Transverse colon (tissue), 4 donors: ENCODE measurements at regions not wholly inside any gene's neighbourhood (a gene's known extent, or its start where the extent isn't known, plus 50 kb on each side); places are given as distances from the start of the nearest gene placed in this dataset.
"Not testable (repeated sequence)": the region's sequence is repeated elsewhere in the genome, so short reads cannot be mapped to it uniquely, and the experiment has no call there.

Experiments
- DNase-seq: peaks from one replicate; pipeline ENCODE4 v3.0.0-alpha.2; 2019
- H3K27ac ChIP-seq, 4 donors: fragments of 200-600 bp; sonication (generic); 2 replicates each; pipeline ENCODE4 v1.5.1; 2016 to 2018; ENCODE audit warnings: inconsistent platforms in 4 of 4
- H3K27me3 ChIP-seq: fragments of 200-600 bp; sonication (generic); 2 replicates; pipeline ENCODE4 v1.5.1; 2017; ENCODE audit warnings: inconsistent platforms
- H3K36me3 ChIP-seq, 4 donors: fragments of 200-600 bp; sonication (generic); 2 replicates each; pipeline ENCODE4 v1.5.1; 2017 to 2019; ENCODE audit warnings: inconsistent platforms in 4 of 4
- H3K4me1 ChIP-seq, 4 donors: fragments of 200-600 bp; sonication (generic); 2 replicates each; pipeline ENCODE4 v1.5.1; 2017 to 2020; ENCODE audit warnings: inconsistent platforms in 4 of 4
- H3K4me3 ChIP-seq, 4 donors: fragments of 200-600 bp; sonication (generic); 1 replicate in 1 of 4; 2 replicates in 3 of 4; pipeline versions ENCODE4 v1.5.1 to v1.6.1; 2017 to 2019; ENCODE audit warnings: inconsistent platforms in 4 of 4
- H3K9me3 ChIP-seq, 2 donors: fragments of 200-600 bp; sonication (generic); 2 replicates each; pipeline ENCODE4 v1.5.1; 2017 to 2019; ENCODE audit warnings: inconsistent platforms in 2 of 2
- EP300 ChIP-seq: sonication (generic); formaldehyde crosslinking; IDR thresholded peaks from one replicate; pipeline ENCODE4 v1.6.1; 2017; ENCODE audit warnings: antibody characterized with exemption, low read depth
- POLR2A ChIP-seq: fragments of 450-650 bp; IDR thresholded peaks from one replicate; pipeline ENCODE4 v1.6.1; 2016; ENCODE audit warnings: antibody characterized with exemption, mild to moderate bottlenecking, moderate library complexity
- POLR2AphosphoS5 ChIP-seq, 3 donors: sonication (generic); formaldehyde crosslinking; IDR thresholded peaks; one replicate each; pipeline ENCODE4 v1.6.1; 2016; ENCODE audit warnings: antibody characterized with exemption in 3 of 3
- WGBS, 2 donors: methylation state at CpG; one replicate each; pipeline ENCODE4 v1.1.5; 2018; ENCODE audit warnings: low coverage in 1 of 2; 5-methylcytosine and 5-hydroxymethylcytosine counted together
- in situ Hi-C, 4 donors: fragments of 200-750 bp; cut with MboI; loops; one replicate each; pipeline versions ENCODE4 v1.15.0 to v1.15.1; 2017; ENCODE audit warnings: low sequenced_read_pairs in 3 of 4, low pct_ligation_motif_present in 1 of 4, low pct_unique_long_range_greater_than_20kb in 1 of 4
- intact Hi-C: fragments of 100-400 bp; cut with DNase I; formaldehyde crosslinking; loops from one replicate; pipeline ENCODE4 v1.15.1; 2023; ENCODE audit warnings: low total_unique reads
- TF ChIP-seq, protein P1 (sequence below), 5 experiments: fragments of 200-600 bp in 3 of 5; fragments of 450-650 bp in 2 of 5; sonication (generic) in 3 of 5; IDR thresholded peaks; 1 replicate in 2 of 5; 2 replicates in 3 of 5; pipeline ENCODE4 v1.5.1; 2016 to 2017; ENCODE audit warnings: antibody characterized with exemption in 5 of 5, inconsistent platforms in 3 of 5, mild to moderate bottlenecking in 2 of 5, moderate library complexity in 1 of 5

DNA sequence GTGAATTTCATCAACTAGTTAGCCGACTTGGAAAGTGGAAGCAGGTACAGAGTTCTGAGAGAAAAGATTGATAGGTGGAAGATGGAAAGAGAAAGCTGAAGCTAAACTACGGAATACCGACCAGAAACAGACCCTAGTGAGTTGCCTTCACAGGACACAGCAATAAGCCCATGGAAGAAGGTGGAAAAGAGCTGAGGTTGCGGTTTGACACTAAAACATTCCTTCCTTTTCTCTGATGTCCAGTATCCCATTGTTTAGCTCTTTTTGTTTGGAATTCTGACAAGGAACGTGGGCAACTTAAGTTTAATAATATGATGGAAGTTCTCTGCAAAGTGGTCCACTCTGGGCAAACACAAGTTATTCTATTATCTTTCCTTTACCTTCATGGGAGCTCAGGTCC lies 110.1 kb upstream of the ADTRP start:
- Histone ChIP-seq H3K4me3 (no peak overlapping the region), H3K9me3 (no peaks in the 10 kb centered on the region), H3K4me1 (no peaks in the 10 kb centered on the region), H3K27ac (no peak overlapping the region), H3K36me3 (no peaks in the 10 kb centered on the region), H3K27me3 (no peaks in the 10 kb centered on the region)
- WGBS, 2 donors: 92 to 95% methylated on average over 4 to 5 of the region's 5 CpGs
- intact Hi-C loops (no loop called here), in situ Hi-C loops (no loop called here)
- TF ChIP-seq POLR2AphosphoS5 (IDR thresholded peaks at IDR 0.05) (no peak), EP300 (no peak), POLR2A (no peak)
- TF ChIP-seq, protein P1, sequence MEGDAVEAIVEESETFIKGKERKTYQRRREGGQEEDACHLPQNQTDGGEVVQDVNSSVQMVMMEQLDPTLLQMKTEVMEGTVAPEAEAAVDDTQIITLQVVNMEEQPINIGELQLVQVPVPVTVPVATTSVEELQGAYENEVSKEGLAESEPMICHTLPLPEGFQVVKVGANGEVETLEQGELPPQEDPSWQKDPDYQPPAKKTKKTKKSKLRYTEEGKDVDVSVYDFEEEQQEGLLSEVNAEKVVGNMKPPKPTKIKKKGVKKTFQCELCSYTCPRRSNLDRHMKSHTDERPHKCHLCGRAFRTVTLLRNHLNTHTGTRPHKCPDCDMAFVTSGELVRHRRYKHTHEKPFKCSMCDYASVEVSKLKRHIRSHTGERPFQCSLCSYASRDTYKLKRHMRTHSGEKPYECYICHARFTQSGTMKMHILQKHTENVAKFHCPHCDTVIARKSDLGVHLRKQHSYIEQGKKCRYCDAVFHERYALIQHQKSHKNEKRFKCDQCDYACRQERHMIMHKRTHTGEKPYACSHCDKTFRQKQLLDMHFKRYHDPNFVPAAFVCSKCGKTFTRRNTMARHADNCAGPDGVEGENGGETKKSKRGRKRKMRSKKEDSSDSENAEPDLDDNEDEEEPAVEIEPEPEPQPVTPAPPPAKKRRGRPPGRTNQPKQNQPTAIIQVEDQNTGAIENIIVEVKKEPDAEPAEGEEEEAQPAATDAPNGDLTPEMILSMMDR (IDR thresholded peaks at IDR 0.05): no peak
- DNase-seq: no peak

DNA sequence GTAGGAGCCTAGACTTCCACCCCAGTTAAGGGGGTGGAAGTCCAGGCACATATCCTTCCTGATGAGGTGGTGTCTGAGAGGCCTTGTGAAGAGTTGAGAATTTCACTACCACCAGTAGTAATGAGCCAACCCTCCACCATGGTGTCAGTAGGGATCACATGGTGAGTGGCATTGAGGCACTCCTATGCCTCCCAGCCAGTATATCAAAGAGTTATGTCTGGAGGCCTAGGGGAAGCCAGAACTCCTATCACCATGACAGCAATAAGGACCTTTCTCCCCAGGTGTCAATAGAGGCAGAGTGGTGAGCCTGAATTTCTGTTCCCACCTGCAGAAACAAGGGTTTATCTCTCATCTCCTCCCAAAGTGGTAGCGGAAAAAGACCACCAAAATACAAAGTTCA lies 106.6 kb upstream of the ADTRP start:
- 93 to 100% methylated on average over 1 of the region's 1 CpG for WGBS, 2 donors
- Histone ChIP-seq H3K4me1 (no peaks in the 10 kb centered on the region), H3K9me3 (no peaks in the 10 kb centered on the region), H3K36me3 (no peaks in the 10 kb centered on the region), H3K27ac (no peak overlapping the region), H3K4me3 (no peak overlapping the region), H3K27me3 (no peaks in the 10 kb centered on the region)
- intact Hi-C loops (no loop called here), in situ Hi-C loops (no loop called here)
- no peak for TF ChIP-seq POLR2A
- TF ChIP-seq POLR2AphosphoS5 (IDR thresholded peaks at IDR 0.05): no peak
- TF ChIP-seq EP300: no peak
- TF ChIP-seq, protein P1 (IDR thresholded peaks at IDR 0.05): no peak
- no peak for DNase-seq

DNA sequence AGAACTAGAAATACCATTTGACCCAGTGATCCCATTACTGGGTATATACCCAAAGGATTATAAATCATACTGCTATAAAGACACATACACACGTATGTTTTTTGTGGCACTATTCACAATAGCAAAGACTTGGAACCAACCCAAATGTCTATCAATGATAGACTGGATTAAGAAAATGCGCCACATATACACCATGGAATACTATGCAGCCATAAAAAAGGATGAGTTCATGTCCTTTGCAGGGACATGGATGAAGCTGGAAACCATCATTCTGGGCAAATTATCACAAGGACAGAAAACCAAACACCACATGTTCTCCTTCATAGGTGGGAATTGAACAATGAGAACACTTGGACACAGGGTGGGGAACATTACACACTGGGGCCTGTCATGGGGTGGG lies 104.9 kb upstream of the ADTRP start:
- H3K4me3 ChIP-seq, intact Hi-C loops, H3K27ac ChIP-seq, H3K4me1 ChIP-seq, H3K9me3 ChIP-seq, H3K36me3 ChIP-seq, in situ Hi-C loops, DNase-seq, H3K27me3 ChIP-seq: not testable (repeated sequence)
- WGBS, 2 donors: 80 to 92% methylated on average over 2 of the region's 2 CpGs

DNA sequence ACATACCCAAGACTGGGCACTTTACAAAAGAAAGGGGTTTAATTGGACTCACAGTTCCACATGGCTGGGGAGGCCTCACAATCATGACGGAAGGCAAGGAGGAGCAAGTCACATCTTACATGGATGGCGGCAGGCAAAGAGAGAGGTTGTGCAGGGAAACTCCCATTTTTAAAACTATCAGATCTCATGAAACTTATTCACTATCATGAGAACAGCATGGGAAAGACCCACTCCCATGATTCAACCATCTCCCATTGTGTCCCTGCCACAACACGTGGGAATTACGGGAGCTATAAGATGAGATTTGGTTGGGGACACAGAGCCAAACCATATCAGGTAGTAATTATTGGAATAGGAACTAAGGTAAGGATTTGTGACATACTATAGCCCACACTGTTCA lies 101.6 kb upstream of the ADTRP start:
- H3K4me3 ChIP-seq, H3K36me3 ChIP-seq, DNase-seq, H3K27me3 ChIP-seq, in situ Hi-C loops, H3K4me1 ChIP-seq, H3K27ac ChIP-seq, intact Hi-C loops, H3K9me3 ChIP-seq: not testable (repeated sequence)
- WGBS, 2 donors: 99 to 100% methylated on average over 2 to 4 of the region's 4 CpGs

DNA sequence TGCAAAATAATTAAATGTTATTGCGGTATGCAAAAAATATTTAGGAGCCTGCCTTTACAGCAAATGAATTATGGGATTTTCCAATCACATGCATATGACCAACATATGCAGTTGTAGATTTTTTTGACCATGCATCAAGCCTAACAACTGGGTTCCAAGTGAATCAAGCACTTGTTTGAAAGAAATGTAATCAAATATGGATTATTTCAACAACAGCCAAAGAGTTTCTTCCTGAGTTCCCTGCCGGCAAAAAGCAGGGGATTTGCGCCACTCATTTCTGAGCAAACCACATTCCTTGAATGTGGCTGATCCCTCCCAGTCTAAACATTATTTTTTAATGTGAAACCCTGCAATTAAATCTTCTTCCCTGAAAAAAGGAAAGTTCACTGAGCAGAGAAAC lies 100.1 kb upstream of the ADTRP start:
- no peak overlapping the region for H3K27ac ChIP-seq
- WGBS, 2 donors: 67 to 74% methylated on average over 1 to 3 of the region's 3 CpGs
- in situ Hi-C loops: no loop called here
- no peaks in the 10 kb centered on the region for H3K27me3 ChIP-seq
- H3K9me3 ChIP-seq: no peaks in the 10 kb centered on the region
- no peak for DNase-seq
- no peak for TF ChIP-seq EP300
- no peaks in the 10 kb centered on the region for H3K36me3 ChIP-seq
- no peak overlapping the region for H3K4me3 ChIP-seq
- intact Hi-C loops: no loop called here
- no peaks in the 10 kb centered on the region for H3K4me1 ChIP-seq

DNA sequence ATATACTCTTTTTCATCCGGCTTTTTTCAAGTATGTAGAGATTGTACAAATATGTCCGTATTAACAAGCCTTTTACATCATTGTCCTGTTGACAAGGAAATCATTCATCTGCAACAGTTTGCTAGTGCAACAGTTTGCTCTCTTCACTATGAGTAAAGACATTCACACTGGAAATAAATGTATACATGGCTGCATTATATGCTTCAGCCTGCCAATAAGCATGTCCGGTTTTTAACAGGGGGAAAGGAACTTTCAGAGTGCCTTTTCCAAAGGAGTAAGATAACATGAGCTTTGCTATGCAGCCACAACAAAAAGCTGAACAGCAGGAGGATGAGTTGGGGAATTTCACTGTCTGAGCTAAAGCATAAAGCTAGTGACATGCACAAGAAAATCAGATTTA lies 99.4 kb upstream of the ADTRP start:
- no peaks in the 10 kb centered on the region for H3K4me1 ChIP-seq
- intact Hi-C loops (no loop called here), in situ Hi-C loops (no loop called here)
- H3K9me3 ChIP-seq: no peaks in the 10 kb centered on the region
- H3K36me3 ChIP-seq: no peaks in the 10 kb centered on the region
- DNase-seq: no peak
- TF ChIP-seq POLR2A: no peak
- TF ChIP-seq, protein P1 (IDR thresholded peaks at IDR 0.05): no peak
- TF ChIP-seq EP300: no peak
- no peak for TF ChIP-seq POLR2AphosphoS5 (IDR thresholded peaks at IDR 0.05)
- H3K27me3 ChIP-seq: no peaks in the 10 kb centered on the region
- H3K4me3 ChIP-seq: no peak overlapping the region
- no peak overlapping the region for H3K27ac ChIP-seq
- WGBS, 2 donors: 38 to 48% methylated on average over 3 of the region's 3 CpGs
